ENCODE measurements at regions not wholly inside any gene's neighbourhood (a gene's known extent, or its start where the extent isn't known, plus 50 kb on each side); places are given as distances from the start of the nearest gene placed in this dataset.

GRCh38 chr16:85491058-85491771 lies 121.9 kb upstream of the GSE1 start:
- TF ChIP-seq REST (IDR thresholded peaks at IDR 0.05; ENCODE audit: insufficient read depth in 1 of 2, low read depth in 2 of 2, low read length in 2 of 2) (no peak), POLR2AphosphoS5 (IDR thresholded peaks at IDR 0.05; ENCODE audit: low read depth, low read length) (no peak)
